ENCODE measurements at regions not wholly inside any gene's neighbourhood (a gene's known extent, or its start where the extent isn't known, plus 50 kb on each side); places are given as distances from the start of the nearest gene placed in this dataset.

DNA sequence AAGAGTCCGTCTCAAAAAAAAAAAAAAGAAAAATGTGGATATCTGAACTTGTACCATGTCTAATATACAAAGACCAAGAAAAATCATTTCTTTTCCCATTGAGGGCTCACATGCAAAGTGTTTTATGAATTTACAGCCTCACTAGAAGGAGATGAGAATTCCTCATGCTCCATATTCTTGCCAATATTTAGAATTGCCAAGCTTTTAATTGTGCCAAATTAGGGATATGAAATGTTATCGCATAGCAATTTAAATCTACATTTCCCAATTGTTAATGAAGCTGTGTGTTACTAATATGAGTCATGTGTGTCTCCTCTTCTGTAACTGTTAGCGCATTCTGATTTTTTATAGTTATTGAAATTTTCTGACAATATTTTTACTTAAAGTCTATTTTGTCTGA is 63.0 kb upstream of the CRYM start:
- Histone ChIP-seq H3K36me3 (ENCODE audit: insufficient read depth, low read length) (no peaks in the 10 kb centered on the region), H3K79me2 (ENCODE audit: insufficient read depth, low read length) (no peaks in the 10 kb centered on the region), H3K4me2 (ENCODE audit: insufficient read depth, low read length) (no peak overlapping the region), H3K27ac (ENCODE audit: low read depth, low read length) (no peak overlapping the region), H3K4me3 (ENCODE audit: insufficient read depth, low read length) (no peak overlapping the region), H3K27me3 (ENCODE audit: insufficient read depth, low read length) (no peaks in the 10 kb centered on the region), H2AFZ (ENCODE audit: low read length) (no peak overlapping the region), H4K20me1 (ENCODE audit: insufficient read depth, low read length) (no peaks in the 10 kb centered on the region), H3K4me1 (ENCODE audit: insufficient read depth, low read length) (peaks cover 3% of the 10 kb centered on the region), H3K9me3 (ENCODE audit: low read depth, low read length) (no peaks in the 10 kb centered on the region)
- TF ChIP-seq, protein P1, sequence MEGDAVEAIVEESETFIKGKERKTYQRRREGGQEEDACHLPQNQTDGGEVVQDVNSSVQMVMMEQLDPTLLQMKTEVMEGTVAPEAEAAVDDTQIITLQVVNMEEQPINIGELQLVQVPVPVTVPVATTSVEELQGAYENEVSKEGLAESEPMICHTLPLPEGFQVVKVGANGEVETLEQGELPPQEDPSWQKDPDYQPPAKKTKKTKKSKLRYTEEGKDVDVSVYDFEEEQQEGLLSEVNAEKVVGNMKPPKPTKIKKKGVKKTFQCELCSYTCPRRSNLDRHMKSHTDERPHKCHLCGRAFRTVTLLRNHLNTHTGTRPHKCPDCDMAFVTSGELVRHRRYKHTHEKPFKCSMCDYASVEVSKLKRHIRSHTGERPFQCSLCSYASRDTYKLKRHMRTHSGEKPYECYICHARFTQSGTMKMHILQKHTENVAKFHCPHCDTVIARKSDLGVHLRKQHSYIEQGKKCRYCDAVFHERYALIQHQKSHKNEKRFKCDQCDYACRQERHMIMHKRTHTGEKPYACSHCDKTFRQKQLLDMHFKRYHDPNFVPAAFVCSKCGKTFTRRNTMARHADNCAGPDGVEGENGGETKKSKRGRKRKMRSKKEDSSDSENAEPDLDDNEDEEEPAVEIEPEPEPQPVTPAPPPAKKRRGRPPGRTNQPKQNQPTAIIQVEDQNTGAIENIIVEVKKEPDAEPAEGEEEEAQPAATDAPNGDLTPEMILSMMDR (IDR thresholded peaks at IDR 0.05; ENCODE audit: extremely low read depth, low read depth, low read length), result no peak
- no peak for DNase-seq (ENCODE audit: insufficient read length, low spot score, missing footprints)

DNA sequence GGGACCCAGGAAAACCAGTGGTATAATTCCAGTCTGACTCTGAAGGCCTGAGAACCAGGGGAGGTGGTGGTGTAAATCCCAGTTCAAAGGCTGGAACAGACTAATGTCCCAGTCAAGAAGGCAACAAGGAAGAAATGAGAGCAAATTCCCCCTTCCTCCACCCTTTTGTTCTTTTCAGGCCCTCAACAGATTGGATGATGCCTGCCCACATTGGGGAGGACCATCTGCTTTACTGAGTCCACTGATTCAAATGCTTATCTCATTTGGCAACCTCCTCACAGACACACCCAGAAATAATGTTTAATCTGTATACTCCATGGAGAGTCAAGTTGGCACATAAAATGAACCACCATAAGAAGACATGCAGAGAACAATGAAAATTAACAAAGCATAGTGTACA is 61.9 kb upstream of the CRYM start:
- Histone ChIP-seq H3K4me2 (ENCODE audit: insufficient read depth, low read length) (no peak overlapping the region), H3K27me3 (ENCODE audit: insufficient read depth, low read length) (no peaks in the 10 kb centered on the region), H3K79me2 (ENCODE audit: insufficient read depth, low read length) (no peaks in the 10 kb centered on the region), H2AFZ (ENCODE audit: low read length) (no peak overlapping the region), H3K27ac (ENCODE audit: low read depth, low read length) (no peak overlapping the region), H3K4me3 (ENCODE audit: insufficient read depth, low read length) (no peak overlapping the region), H3K36me3 (ENCODE audit: insufficient read depth, low read length) (no peaks in the 10 kb centered on the region), H3K9me3 (ENCODE audit: low read depth, low read length) (no peaks in the 10 kb centered on the region), H4K20me1 (ENCODE audit: insufficient read depth, low read length) (no peaks in the 10 kb centered on the region), H3K4me1 (ENCODE audit: insufficient read depth, low read length) (peaks cover 9% of the 10 kb centered on the region)
- TF ChIP-seq, protein P1 (IDR thresholded peaks at IDR 0.05; ENCODE audit: extremely low read depth, low read depth, low read length), result no peak
- no peak for DNase-seq (ENCODE audit: insufficient read length, low spot score, missing footprints)

DNA sequence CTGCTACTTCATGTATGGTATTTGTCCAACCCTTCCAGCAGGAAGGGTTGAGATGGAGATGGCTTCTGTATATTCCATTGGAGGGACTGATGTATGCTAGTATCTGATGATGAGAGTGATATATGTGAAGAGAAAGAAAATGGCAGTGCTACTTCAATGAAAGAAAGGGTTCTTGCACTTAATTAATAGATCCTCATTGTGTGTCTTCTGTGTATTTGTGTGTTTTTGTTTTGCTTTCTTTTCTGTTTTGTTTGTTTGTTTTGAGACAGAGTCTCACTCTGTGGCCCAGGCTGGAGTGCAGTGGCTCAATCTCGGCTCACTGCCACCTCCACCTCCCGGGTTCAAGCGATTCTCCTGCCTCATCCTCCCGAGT is 61.2 kb upstream of the CRYM start:
- no peak for DNase-seq (ENCODE audit: insufficient read length, low spot score, missing footprints)
- Histone ChIP-seq H3K79me2 (ENCODE audit: insufficient read depth, low read length) (no peaks in the 10 kb centered on the region), H3K9me3 (ENCODE audit: low read depth, low read length) (no peaks in the 10 kb centered on the region), H3K27me3 (ENCODE audit: insufficient read depth, low read length) (no peaks in the 10 kb centered on the region), H3K4me1 (ENCODE audit: insufficient read depth, low read length) (peaks cover 9% of the 10 kb centered on the region), H3K36me3 (ENCODE audit: insufficient read depth, low read length) (no peaks in the 10 kb centered on the region), H4K20me1 (ENCODE audit: insufficient read depth, low read length) (no peaks in the 10 kb centered on the region), H2AFZ (ENCODE audit: low read length) (no peak overlapping the region), H3K27ac (ENCODE audit: low read depth, low read length) (no peak overlapping the region), H3K4me2 (ENCODE audit: insufficient read depth, low read length) (no peak overlapping the region), H3K4me3 (ENCODE audit: insufficient read depth, low read length) (no peak overlapping the region)
- TF ChIP-seq, protein P1 (IDR thresholded peaks at IDR 0.05; ENCODE audit: extremely low read depth, low read depth, low read length), result no peak

DNA sequence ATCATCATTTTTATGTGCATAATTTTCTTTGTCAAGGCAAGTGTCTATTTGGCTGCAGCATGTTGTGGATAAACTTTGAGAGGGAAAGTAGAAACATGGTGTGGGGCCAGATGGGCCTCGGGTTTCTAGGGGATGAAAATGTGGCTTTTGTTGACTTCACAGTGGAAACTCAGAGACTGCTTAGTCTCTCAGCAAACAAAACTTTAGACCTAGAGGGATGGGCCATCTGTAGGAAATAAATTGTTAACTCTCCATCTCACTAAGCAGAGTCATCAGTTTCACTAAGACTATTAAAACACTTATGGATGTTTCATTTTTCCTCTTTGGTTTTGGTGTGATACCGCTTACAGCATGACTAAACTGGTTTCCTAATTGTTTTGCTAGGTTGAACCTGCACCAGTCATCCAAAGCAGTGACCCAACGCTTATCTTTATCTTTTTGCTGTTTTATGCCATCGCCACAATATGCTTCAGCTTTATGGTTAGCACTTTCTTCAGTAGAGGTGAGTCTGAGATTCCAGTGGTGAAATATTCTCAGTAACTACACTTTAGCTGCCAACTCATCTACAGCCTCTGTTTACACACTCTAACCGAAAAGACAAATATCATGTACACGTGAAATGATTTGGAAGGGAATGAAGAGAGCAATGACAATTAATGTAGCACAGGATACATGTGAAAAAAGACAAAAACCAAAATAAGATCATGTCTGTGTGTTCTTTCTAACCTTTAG is 60.6 kb upstream of the CRYM start:
- Histone ChIP-seq H3K4me3 (ENCODE audit: insufficient read depth, low read length) (no peak overlapping the region), H3K9me3 (ENCODE audit: low read depth, low read length) (no peaks in the 10 kb centered on the region), H3K36me3 (ENCODE audit: insufficient read depth, low read length) (no peaks in the 10 kb centered on the region), H3K79me2 (ENCODE audit: insufficient read depth, low read length) (no peaks in the 10 kb centered on the region), H3K4me1 (ENCODE audit: insufficient read depth, low read length) (peaks cover 9% of the 10 kb centered on the region), H3K4me2 (ENCODE audit: insufficient read depth, low read length) (no peak overlapping the region), H2AFZ (ENCODE audit: low read length) (no peak overlapping the region), H3K27me3 (ENCODE audit: insufficient read depth, low read length) (no peaks in the 10 kb centered on the region), H3K27ac (ENCODE audit: low read depth, low read length) (no peak overlapping the region), H4K20me1 (ENCODE audit: insufficient read depth, low read length) (no peaks in the 10 kb centered on the region)
- TF ChIP-seq, protein P1 (IDR thresholded peaks at IDR 0.05; ENCODE audit: extremely low read depth, low read depth, low read length), result no peak
- DNase-seq (ENCODE audit: insufficient read length, low spot score, missing footprints), result no peak

All from osteoblast (primary cell).